GM13977 (cell line): ENCODE measurements at regions not wholly inside any gene's neighbourhood (a gene's known extent, or its start where the extent isn't known, plus 50 kb on each side); places are given as distances from the start of the nearest gene placed in this dataset.

Experiments
- DNase-seq: peaks from one replicate; pipeline ENCODE4 v3.0.0; 2012; ENCODE audit warnings: low spot score
- in situ Hi-C: fragments of 300-500 bp; cut with MboI; formaldehyde crosslinking; loops from one replicate; pipeline ENCODE4 v1.12.0; 2022; ENCODE audit warnings: low sequenced_read_pairs, low pct_unique_long_range_greater_than_20kb, mixed read lengths, inconsistent platforms; ENCODE audit not compliant: unreplicated experiment
- TF ChIP-seq, protein P1 (sequence below): IDR thresholded peaks from 2 replicates; pipeline ENCODE4 v1.5.1; 2012; ENCODE audit warnings: mild to moderate bottlenecking, control low read depth; ENCODE audit not compliant: insufficient read depth; ENCODE audit errors: extremely low read depth, missing control alignments

DNA sequence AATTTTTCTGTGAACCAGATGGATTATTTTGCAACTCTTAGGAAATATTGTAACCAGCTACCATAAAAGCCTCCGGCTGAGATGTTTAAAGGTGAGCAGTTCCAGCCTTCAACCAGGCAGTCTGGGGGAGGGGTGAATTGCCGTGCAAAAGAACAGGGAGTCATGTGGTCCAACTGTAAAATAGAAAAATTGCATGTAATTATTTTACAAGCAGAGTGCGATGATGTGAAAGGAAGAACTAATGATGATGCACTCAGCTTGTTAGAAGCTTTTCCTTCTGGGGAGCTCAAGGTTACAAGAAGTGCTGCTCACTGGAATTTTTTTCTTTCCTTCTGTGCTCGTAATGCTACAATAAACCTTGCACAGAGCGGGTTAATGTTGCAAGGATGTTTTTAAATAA, 188.7 kb upstream of the ITGA1 start:
- DNase-seq = no peak
- TF ChIP-seq, protein P1, sequence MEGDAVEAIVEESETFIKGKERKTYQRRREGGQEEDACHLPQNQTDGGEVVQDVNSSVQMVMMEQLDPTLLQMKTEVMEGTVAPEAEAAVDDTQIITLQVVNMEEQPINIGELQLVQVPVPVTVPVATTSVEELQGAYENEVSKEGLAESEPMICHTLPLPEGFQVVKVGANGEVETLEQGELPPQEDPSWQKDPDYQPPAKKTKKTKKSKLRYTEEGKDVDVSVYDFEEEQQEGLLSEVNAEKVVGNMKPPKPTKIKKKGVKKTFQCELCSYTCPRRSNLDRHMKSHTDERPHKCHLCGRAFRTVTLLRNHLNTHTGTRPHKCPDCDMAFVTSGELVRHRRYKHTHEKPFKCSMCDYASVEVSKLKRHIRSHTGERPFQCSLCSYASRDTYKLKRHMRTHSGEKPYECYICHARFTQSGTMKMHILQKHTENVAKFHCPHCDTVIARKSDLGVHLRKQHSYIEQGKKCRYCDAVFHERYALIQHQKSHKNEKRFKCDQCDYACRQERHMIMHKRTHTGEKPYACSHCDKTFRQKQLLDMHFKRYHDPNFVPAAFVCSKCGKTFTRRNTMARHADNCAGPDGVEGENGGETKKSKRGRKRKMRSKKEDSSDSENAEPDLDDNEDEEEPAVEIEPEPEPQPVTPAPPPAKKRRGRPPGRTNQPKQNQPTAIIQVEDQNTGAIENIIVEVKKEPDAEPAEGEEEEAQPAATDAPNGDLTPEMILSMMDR = no peak
- in situ Hi-C loops = no loop called here

GRCh38 chr5:52603778-52604554, 183.8 kb upstream of the ITGA1 start:
- no peak for DNase-seq
- TF ChIP-seq, protein P1 = no peak
- in situ Hi-C loops = no loop called here

DNA sequence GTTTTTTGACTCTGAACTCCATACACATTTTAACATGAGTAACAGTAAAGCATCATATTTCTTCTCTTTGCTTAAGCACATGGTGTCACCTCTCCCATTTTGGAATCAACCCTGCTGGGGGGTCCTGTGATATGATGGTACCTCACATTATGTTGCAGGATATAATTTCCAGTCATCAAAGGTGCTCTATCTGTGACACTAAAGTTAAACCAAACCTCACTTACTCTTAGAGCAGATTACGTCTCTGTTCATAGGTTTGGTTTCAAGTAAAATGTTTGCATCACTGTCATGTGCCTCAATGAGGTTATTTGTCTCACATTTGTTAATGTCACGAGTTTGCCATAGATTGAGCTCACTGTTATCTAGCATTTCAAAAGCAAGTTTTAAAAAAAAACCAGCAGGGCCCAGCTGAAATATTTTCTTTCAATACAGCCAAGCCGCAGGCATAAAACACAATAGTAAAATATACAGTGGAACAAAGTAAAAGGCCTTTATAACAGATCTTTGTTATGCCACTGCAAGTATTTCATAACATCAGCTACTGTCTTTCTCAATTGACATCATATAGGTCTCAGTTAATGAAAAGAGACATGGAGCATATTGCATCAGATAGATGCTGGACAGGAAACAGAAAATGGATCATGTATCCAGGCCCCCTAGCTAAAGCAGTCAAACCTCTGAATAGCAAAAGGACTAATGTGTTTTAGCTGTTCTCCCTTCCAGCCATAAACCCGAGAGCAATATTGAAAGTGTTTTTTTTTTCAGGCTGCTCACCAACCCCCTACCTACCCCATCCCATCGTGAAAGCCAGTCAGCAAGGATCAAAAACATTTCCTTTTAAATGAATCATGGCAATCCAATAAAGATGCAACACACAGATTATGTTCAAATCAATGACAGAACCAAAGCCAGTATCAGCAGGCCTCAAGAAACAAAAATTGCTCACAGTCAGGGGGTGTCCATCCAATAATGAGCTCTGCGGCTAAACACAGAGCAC, 182.1 kb upstream of the ITGA1 start:
- in situ Hi-C loops = no loop called here
- TF ChIP-seq, protein P1 = no peak
- DNase-seq = no peak

GRCh38 chr5:52607227-52607824, 180.4 kb upstream of the ITGA1 start:
- TF ChIP-seq, protein P1 = no peak
- no peak for DNase-seq
- in situ Hi-C loops = no loop called here

GRCh38 chr5:52620315-52620714, 167.4 kb upstream of the ITGA1 start:
- no peak for DNase-seq
- in situ Hi-C loops = no loop called here
- TF ChIP-seq, protein P1 = no peak

- TF ChIP-seq, protein P1 = no peak
- in situ Hi-C loops = no loop called here
Observed at GRCh38 chr5:52623291-52623690, 164.4 kb upstream of the ITGA1 start.

More at GRCh38 chr5:52623291-52623690, 164.4 kb upstream of the ITGA1 start:
- DNase-seq = no peak
